ENCODE measurements at regions not wholly inside any gene's neighbourhood (a gene's known extent, or its start where the extent isn't known, plus 50 kb on each side); places are given as distances from the start of the nearest gene placed in this dataset.

DNA sequence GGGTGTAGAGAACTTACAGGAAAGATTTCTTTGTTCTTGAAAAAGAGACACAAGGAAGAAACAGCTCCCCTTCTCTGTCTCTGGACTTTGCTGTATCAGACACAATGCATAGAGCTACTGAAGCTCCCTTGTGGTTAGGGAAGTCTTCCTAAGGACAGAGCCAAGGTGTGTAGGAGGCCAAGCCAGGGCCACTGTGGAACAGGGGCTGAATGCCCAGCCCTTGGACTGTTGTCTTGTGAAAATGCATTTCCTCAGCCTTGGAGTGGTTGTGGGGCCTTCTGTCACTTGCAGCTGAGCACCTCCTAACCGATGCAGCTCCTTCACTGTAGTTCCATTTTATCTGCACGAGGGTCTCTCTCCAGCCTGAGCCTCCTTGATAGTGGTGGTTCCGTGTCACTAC is 353.4 kb downstream of the CCSER2 start (continued):
- TF ChIP-seq, protein P1, sequence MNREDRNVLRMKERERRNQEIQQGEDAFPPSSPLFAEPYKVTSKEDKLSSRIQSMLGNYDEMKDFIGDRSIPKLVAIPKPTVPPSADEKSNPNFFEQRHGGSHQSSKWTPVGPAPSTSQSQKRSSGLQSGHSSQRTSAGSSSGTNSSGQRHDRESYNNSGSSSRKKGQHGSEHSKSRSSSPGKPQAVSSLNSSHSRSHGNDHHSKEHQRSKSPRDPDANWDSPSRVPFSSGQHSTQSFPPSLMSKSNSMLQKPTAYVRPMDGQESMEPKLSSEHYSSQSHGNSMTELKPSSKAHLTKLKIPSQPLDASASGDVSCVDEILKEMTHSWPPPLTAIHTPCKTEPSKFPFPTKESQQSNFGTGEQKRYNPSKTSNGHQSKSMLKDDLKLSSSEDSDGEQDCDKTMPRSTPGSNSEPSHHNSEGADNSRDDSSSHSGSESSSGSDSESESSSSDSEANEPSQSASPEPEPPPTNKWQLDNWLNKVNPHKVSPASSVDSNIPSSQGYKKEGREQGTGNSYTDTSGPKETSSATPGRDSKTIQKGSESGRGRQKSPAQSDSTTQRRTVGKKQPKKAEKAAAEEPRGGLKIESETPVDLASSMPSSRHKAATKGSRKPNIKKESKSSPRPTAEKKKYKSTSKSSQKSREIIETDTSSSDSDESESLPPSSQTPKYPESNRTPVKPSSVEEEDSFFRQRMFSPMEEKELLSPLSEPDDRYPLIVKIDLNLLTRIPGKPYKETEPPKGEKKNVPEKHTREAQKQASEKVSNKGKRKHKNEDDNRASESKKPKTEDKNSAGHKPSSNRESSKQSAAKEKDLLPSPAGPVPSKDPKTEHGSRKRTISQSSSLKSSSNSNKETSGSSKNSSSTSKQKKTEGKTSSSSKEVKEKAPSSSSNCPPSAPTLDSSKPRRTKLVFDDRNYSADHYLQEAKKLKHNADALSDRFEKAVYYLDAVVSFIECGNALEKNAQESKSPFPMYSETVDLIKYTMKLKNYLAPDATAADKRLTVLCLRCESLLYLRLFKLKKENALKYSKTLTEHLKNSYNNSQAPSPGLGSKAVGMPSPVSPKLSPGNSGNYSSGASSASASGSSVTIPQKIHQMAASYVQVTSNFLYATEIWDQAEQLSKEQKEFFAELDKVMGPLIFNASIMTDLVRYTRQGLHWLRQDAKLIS (CRISPR knock-in tag; IDR thresholded peaks at IDR 0.05; ENCODE audit: borderline replicate concordance): no peak
- TF ChIP-seq, protein P2, sequence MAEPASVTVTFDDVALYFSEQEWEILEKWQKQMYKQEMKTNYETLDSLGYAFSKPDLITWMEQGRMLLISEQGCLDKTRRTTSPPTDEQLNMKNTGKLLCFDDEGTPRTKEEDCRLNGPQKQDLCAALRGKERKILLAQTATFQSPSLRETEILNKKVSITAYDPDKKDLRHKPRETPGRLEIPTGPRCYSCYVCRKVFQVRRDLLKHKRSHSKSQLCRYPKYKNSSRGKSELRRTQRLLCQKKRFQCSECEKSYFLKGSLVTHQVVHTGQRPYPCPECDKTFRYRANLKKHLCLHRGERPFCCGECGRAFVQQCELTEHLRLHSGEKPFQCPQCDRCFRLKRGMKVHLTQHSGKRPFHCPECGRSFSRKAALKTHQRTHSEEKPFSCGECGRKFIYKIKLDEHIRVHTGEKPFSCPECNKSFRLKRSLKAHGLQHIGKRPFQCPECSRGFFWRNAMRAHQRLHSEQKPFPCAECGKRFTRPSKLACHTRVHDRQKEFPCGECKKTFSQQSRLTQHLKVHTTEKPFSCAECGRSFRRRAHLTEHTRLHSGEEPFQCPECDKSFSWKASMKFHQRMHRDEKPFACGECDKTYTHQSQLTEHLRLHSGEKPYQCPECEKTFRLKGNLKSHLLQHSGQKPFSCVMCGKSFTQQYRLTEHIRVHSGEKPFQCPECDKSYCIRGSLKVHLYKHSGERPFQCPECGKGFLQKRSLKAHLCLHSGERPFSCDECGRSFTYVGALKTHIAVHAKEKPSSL (CRISPR knock-in tag; conservative IDR thresholded peaks at IDR 0.05): no peak
- no peak for TF ChIP-seq PRRX2 (CRISPR knock-in tag; IDR thresholded peaks at IDR 0.05)
- TF ChIP-seq MYBL2 (CRISPR knock-in tag; IDR thresholded peaks at IDR 0.05): no peak
- TF ChIP-seq RELA (CRISPR knock-in tag; IDR thresholded peaks at IDR 0.05; ENCODE audit: borderline replicate concordance): no peak
- TF ChIP-seq TEAD4 (CRISPR knock-in tag; IDR thresholded peaks at IDR 0.05): no peak
- TF ChIP-seq JAZF1 (CRISPR knock-in tag; IDR thresholded peaks at IDR 0.05): no peak
- no peak for TF ChIP-seq SMAD4 (CRISPR knock-in tag; IDR thresholded peaks at IDR 0.05)
- TF ChIP-seq, protein P3, sequence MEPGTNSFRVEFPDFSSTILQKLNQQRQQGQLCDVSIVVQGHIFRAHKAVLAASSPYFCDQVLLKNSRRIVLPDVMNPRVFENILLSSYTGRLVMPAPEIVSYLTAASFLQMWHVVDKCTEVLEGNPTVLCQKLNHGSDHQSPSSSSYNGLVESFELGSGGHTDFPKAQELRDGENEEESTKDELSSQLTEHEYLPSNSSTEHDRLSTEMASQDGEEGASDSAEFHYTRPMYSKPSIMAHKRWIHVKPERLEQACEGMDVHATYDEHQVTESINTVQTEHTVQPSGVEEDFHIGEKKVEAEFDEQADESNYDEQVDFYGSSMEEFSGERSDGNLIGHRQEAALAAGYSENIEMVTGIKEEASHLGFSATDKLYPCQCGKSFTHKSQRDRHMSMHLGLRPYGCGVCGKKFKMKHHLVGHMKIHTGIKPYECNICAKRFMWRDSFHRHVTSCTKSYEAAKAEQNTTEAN (CRISPR knock-in tag; IDR thresholded peaks at IDR 0.05): no peak
- TF ChIP-seq JUN (CRISPR knock-in tag; IDR thresholded peaks at IDR 0.05): no peak
- TF ChIP-seq EMX1 (CRISPR knock-in tag; IDR thresholded peaks at IDR 0.05): no peak
- TF ChIP-seq ELF4 (CRISPR knock-in tag; IDR thresholded peaks at IDR 0.05; ENCODE audit: low read depth): no peak
- TF ChIP-seq, protein P4, sequence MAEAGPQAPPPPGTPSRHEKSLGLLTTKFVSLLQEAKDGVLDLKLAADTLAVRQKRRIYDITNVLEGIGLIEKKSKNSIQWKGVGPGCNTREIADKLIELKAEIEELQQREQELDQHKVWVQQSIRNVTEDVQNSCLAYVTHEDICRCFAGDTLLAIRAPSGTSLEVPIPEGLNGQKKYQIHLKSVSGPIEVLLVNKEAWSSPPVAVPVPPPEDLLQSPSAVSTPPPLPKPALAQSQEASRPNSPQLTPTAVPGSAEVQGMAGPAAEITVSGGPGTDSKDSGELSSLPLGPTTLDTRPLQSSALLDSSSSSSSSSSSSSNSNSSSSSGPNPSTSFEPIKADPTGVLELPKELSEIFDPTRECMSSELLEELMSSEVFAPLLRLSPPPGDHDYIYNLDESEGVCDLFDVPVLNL (CRISPR knock-in tag; IDR thresholded peaks at IDR 0.05; ENCODE audit: borderline replicate concordance, low read depth): no peak
- TF ChIP-seq HMGA2 (CRISPR knock-in tag; IDR thresholded peaks at IDR 0.05): no peak
- no peak for TF ChIP-seq NFYB (CRISPR knock-in tag; conservative IDR thresholded peaks at IDR 0.05; ENCODE audit: low read depth)
- no peak for TF ChIP-seq NR1H2 (CRISPR knock-in tag; IDR thresholded peaks at IDR 0.05)

DNA sequence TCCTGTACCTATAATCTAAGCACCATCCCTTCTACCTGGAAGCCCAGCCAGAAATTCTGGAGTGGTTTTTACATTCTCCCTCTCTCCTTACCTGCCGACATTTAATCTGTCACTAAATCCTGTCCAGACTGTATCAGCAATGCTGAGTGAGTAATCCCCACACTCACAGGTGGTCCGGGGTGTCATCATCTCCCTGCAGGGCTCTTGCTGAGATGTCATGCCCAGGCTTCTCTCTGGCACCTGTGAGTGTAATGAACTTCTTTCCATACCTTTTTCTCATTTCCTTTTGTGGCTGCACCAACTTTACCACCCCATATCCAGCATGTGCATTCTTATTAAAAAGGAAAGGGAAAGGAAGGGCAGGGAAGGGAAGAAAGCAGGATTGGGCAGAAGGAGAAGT is 355.2 kb downstream of the CCSER2 start:
- Mint-ChIP-seq H3K4me1 (no peaks in the 10 kb centered on the region), H3K27ac (no peak overlapping the region), H3K9me3 (peaks cover 17% of the 10 kb centered on the region), H3K4me3 (no peak overlapping the region), H3K36me3 (peaks cover 5% of the 10 kb centered on the region; the same call in 1 of the 2 replicates), H3K27me3 (ENCODE audit: low read depth) (no peaks in the 10 kb centered on the region; the same call in 1 of the 2 replicates)
- DNase-seq (ENCODE audit: low spot score) (no peak), ATAC-seq (no peak)
- TF ChIP-seq ZMAT4 (CRISPR knock-in tag; IDR thresholded peaks at IDR 0.05) (no peak), ZNF671 (CRISPR knock-in tag; IDR thresholded peaks at IDR 0.05) (no peak)
- TF ChIP-seq, protein P3 (CRISPR knock-in tag; IDR thresholded peaks at IDR 0.05): no peak
- ChIA-PET POLR2A (no interaction called here), CTCF (no interaction called here)

Data from WTC11 (cell line).